HG03442 (cell line): ENCODE measurements at regions not wholly inside any gene's neighbourhood (a gene's known extent, or its start where the extent isn't known, plus 50 kb on each side); places are given as distances from the start of the nearest gene placed in this dataset.
"Not testable (repeated sequence)": the region's sequence is repeated elsewhere in the genome, so short reads cannot be mapped to it uniquely, and the experiment has no call there.

Source experiments
- ATAC-seq: cut with Tn5 transposase; IDR thresholded peaks from one replicate; pipeline ENCODE4 v1.9.1; 2021; ENCODE audit warnings: mild to moderate bottlenecking, moderate library complexity; ENCODE audit not compliant: unreplicated experiment

- ATAC-seq, result not testable (repeated sequence)
These were observed 558.1 kb downstream of the CD109 start for GRCh38 chr6:74254147-74254546.

- ATAC-seq, result no peak
These were observed 557.3 kb downstream of the CD109 start for GRCh38 chr6:74253261-74253660.

- no peak for ATAC-seq
These were observed 554.3 kb downstream of the CD109 start for GRCh38 chr6:74250161-74250818.

GRCh38 chr6:74249658-74250057 lies 553.7 kb downstream of the CD109 start:
- peak; percentile 64 for ATAC-seq

GRCh38 chr6:74248966-74249365 lies 553.0 kb downstream of the CD109 start:
- no peak for ATAC-seq

GRCh38 chr6:74222768-74223333 lies 526.8 kb downstream of the CD109 start:
- ATAC-seq, result no peak

GRCh38 chr6:74213995-74214394 lies 518.0 kb downstream of the CD109 start:
- ATAC-seq, result no peak

GRCh38 chr6:74208239-74208638 lies 512.2 kb downstream of the CD109 start:
- no peak for ATAC-seq

- ATAC-seq, result no peak
These were observed 503.4 kb downstream of the CD109 start for GRCh38 chr6:74199215-74199915.

- ATAC-seq, result no peak
These were observed 501.3 kb downstream of the CD109 start for GRCh38 chr6:74197310-74197709.

- ATAC-seq, result no peak
These were observed 491.8 kb downstream of the CD109 start for GRCh38 chr6:74187811-74188210.

- no peak for ATAC-seq
These were observed 487.0 kb downstream of the CD109 start for GRCh38 chr6:74182992-74183391.

- no peak for ATAC-seq
These were observed 485.5 kb downstream of the CD109 start for GRCh38 chr6:74181471-74181870.

- no peak for ATAC-seq
These were observed 481.5 kb downstream of the CD109 start for GRCh38 chr6:74177506-74177905.

- ATAC-seq, result not testable (repeated sequence)
These were observed 474.5 kb downstream of the CD109 start for GRCh38 chr6:74170550-74170949.

- ATAC-seq, result no peak
These were observed 474.1 kb downstream of the CD109 start for GRCh38 chr6:74170118-74170517.

- no peak for ATAC-seq
These were observed 472.0 kb downstream of the CD109 start for GRCh38 chr6:74167976-74168375.

GRCh38 chr6:74167511-74167910 lies 471.5 kb downstream of the CD109 start:
- no peak for ATAC-seq

GRCh38 chr6:74166849-74167248 lies 470.8 kb downstream of the CD109 start:
- ATAC-seq, result no peak

GRCh38 chr6:74161380-74161779 lies 465.4 kb downstream of the CD109 start:
- no peak for ATAC-seq

GRCh38 chr6:74152096-74152675 lies 456.2 kb downstream of the CD109 start:
- ATAC-seq, result no peak

GRCh38 chr6:74145931-74146330 lies 449.9 kb downstream of the CD109 start:
- ATAC-seq, result no peak
